Stimulated activated naive CD4-positive, alpha-beta T cell treated with Interleukin-2 at 50 U/mL for 16 hours (primary cell): ENCODE measurements at regions not wholly inside any gene's neighbourhood (a gene's known extent, or its start where the extent isn't known, plus 50 kb on each side); places are given as distances from the start of the nearest gene placed in this dataset.
"Not testable (repeated sequence)": the region's sequence is repeated elsewhere in the genome, so short reads cannot be mapped to it uniquely, and the experiment has no call there.

ENCODE experiments used
- DNase-seq: peaks from one replicate; lab custom pipeline; 2025; lab: John Stamatoyannopoulos, UW

DNA sequence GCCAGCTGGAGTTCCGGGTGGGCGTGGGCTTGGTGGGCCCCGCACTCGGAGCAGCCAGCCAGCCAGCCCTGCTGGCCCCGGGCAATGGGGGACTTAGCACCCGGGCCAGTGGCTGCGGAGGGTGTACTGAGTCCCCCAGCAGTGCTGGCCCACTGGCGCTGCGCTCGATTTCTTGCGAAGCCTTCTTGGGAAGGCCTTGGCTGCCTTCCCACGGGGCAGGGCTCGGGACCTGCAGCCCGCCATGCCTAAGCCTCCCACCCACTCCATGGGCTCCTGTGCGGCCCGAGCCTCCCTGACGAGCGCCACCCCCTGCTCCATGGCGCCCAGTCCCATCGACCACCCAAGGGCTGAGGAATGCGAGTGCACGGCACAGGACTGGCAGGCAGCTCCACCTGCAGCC lies 321.6 kb downstream of the SH2D4B start:
- DNase-seq = not testable (repeated sequence)

DNA sequence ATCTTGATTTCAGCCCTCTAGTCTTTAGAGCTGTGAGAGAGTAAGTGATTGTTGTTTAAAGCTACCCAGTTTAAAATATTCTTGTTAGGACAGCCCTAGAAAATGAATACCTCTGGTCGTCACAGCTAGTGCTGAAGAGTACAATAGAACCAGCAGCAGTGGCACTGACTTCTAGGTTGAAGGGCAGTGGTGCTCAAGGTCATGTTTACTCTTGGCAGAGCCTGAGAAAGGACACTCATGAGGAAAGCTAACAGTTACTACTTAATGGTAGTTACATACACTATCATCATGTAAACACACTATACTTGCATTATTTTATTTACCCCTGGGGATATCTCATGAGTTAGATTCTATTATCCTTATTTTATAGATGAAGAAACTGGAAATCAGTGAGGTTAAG lies 323.0 kb downstream of the SH2D4B start:
- DNase-seq = no peak

DNA sequence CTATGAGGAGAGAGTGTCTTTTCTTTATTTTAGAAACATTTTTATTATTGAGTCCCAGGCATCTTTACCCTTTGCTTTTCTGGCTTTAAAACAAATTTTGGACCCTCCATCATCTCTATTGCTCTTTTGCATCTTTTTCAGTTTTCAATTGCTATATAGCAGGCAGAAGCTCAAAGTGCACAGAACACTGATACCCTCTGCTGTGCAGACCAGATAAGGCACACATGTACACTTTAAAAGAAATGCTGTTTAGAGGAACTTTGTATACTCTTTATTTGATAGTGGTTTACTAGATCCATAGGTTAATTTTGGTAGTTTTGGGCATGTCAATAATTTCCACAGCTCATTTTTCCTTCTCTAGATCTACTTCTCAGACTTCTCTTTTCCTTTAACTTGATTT lies 324.2 kb downstream of the SH2D4B start:
- DNase-seq = no peak

DNA sequence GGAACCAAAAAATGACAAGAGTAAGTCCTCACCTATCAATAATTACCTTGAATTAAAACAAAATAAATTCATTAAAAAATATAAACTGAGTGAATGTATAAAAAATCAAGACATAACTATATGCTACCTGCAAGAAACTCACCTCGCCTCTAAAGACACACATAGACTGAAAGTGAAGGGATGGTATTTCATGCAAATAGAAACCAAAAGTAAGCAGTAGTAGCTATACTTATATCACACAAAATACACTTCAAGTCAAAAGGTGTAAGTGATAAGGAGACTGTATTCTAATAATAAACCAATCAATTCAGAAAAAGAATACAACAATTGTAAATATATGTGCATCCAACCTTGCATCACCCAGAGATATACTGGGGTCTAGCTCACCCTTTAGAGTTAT lies 332.6 kb downstream of the SH2D4B start:
- DNase-seq = no peak

DNA sequence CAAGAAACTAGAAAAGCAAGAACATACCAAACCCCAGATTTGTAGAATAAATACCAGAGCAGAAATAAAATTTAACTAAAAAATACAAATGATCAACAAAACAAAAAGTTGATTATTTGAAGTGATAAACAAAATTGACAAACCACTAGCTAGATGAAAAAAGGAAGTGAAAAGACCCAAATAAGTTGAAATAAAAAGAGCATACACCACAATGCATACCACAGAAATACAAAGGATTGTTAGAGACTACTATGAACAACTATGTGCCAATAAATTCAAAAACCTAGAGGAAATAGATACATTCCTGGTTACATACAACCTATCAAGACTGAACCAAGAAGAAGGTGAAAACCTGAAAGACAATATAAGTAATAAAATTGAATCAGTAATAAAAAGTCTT lies 333.4 kb downstream of the SH2D4B start:
- DNase-seq = no peak

DNA sequence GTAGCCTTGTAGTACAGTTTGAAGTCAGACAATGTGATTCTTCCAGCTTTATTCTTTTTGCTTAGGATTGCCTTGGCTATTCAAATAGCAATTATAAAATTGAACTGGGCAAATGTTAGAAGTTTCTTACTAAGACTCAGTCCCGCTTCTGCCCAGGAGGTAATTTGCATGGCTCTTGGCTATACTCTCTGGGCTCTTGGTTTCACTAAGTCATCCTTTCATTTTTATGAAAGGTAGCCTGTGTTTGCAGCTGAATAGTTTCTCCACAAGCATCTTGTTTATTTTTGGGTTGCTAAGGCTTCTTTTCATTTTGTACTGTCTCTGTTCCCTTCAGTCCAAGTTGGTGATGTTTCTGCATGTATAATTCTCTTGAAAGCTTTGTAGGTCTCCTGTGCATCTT lies 340.6 kb downstream of the SH2D4B start:
- no peak for DNase-seq

DNA sequence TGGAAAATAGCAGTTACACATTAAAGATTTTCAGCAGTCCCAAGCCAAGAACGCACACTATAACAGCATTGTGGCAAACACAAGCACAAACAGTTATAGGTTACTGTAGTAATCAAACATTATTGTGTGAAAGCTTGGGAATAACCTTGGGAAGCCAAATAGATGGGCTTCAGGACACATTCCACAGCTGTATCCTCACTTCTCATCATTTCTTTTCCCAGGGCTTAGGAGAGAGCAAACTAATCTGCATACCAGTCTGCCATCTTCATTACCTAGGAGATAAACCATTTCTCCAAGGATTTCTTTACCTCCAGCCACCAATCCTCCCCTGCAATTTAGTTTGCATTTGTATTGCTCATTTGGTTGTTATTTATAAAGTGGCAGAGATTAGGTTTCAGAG lies 352.4 kb downstream of the SH2D4B start:
- no peak for DNase-seq

DNA sequence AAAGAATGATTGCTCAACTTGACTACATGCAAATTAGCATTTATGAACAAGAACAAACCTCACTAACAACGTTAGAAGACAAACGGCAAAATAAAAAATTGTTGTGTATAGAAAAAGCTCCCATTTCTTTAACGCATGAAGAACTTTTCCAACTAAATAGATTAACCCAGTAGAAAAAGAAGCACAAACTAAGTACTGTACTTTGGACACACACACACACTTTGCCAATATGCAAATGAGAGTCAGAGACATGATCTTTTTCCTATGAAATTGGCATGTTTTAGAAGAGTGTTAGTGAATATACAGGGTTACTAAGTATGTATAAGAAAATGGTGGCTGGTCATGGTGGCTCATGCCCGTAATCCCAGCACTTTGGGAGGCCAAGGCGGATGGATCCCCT lies 355.6 kb downstream of the SH2D4B start:
- no peak for DNase-seq

DNA sequence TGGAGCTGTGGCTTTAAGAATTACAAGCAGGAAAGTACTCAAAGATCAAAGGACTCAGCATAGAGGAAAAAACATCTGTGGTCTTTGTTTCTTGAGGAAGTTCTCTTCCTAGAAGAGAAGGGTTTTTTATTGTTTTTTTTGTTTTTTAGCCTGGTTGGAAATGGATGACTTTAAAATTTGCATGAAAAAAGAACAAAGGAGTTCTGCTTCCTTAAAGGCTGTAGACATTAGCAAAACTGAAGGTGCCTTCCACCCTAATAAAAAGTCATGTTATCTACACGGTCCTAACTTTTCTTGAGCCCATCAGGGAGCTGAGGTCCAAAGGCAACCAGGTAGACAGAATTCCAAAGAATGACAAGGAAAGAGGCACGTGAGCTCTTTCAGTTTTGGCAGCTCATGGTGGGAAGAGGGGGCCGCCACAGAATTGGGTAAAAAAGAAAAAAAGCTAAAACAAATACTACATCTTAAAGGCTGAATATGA lies 356.6 kb downstream of the SH2D4B start:
- no peak for DNase-seq

DNA sequence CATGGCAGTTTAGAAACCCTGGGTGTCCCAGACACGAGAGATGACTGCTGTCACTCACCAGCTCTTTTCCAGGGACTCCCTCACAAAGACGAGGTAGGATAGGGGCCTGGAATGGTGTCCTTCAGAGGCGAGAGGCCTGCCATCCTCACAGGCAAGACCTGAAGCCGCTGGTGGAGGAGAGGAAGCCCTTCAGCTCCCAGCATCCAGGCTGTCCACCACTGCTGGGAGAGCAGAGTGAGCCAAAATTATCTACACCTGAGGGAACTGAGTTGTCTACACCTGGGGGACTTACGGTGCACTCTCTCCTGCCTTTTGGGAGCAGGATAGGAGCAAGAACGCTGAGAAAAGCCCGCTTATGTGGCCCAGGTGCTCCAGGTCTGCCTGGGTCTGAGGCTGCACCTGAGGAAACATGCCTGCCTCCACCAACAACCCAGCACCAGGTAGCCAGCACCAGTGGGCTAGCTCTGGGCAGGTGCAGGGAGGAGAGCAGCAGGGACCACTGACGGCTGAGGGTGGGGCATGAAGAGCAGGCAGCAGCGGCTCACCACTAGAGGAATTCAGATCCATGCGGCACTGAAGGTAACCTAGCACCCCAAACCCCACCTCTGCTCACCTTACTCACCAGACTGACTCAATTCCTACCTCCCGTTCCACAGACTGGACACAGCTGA lies 357.2 kb downstream of the SH2D4B start:
- DNase-seq = no peak

DNA sequence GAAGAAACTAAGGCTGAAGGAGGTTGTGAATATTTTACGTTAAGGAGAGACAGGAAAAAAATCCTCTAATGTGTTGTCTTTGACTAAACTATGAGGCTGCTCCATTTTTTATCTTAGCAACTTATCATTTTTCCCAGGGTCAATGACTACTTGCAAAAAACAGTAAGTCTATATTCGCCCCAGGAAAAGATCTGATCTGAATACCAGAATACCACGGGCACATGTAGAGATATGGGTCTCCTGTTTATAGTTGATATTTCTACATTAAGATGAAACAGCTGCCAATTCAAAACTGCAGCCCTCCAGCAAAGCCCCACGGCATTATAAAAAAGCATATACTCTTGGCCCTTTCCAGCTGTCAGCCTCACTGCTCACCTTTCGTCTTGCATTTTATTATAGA lies 358.4 kb downstream of the SH2D4B start:
- no peak for DNase-seq

DNA sequence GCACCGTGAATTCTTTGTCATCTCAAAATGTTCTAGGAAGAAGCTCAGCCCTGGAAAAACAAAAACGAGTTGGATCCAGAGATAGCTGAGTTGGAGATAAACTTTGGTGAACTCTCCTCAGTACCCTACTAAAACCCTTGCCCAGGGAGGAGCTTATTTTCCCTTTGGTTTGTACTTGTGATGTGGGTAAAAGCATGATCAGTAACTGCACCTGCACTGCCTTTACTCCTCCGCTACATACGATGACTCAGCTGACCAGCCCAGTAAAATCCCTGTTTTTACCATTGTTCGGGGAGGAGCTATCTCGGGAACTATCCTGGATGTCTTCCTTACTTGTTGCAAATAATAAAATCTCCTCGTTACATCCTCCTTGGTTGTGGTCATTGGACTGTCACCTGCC lies 359.3 kb downstream of the SH2D4B start:
- no peak for DNase-seq

DNA sequence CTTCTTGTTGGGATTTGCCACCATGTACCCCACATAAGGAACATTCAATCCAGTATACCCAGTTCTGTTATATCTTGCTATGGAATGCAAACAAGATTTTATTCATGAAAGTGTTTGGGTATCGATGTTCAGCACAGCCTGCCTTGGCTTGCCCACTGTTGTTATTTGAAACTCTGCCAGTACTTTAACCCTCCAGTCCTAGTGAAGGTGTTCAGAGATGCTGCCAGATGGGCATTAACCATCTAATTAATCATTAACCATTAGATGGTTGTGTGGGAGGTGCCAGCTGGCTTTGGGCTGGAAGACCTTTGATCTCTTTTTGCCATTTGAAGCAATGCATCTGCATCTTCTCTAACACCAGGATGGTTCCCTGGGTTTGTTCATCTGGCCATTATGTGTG lies 363.0 kb downstream of the SH2D4B start:
- DNase-seq = no peak

DNA sequence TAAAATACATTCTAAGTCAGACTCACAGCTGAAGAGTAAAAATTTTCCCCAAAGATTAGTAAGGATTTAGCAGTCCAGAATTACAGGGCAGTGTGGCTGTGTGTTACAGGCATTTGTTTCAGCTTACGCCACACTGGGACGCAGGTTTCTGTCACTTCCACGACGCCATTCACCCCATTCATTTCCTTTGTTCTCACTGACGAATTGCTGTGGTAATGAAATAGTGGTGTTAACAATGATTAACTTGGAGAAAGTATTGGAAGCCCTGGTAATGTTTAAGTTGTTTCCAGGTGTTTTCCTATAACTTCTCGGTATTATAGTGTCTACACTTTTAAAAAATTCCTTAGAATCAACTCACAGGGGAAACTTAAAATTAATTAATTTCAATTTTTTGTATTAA lies 370.9 kb downstream of the SH2D4B start:
- no peak for DNase-seq

DNA sequence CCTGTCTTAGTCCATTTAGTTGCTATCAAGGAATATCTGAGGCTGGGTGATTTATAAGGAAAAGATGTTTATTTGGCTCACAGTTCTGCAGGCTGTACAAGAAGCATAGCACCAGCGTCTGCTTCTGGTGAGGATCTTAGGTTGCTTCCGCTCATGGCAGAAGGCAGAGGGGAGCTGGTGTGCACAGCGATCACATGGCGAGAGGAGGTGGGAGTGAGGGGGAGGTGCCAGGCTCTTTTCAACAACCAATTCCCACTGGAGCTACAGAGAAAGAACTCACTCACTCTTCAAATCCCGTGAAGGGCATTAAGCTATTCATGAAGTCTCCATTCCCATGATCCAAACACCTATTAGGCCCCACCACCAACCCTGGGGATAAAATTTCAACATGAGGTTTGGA lies 371.6 kb downstream of the SH2D4B start:
- no peak for DNase-seq

DNA sequence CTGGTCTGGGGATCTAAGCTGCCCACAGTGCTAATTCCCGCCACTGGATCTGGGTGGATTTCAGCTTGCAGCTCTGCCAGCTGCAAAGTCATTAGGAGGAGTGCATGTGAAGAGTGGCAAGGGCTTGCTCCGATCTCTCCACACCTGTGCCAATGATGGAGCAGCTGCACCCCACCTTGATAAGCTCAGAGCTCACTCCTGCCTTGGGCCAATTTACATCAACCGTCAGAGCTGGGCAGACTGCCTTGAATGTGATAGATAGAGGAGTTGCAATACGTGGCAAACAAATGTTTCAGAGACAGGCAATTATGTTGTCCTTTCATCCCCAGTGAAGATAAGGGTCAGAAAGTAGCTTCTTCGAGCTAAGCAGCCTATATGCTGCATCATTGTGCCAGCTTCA lies 379.9 kb downstream of the SH2D4B start:
- DNase-seq = no peak

DNA sequence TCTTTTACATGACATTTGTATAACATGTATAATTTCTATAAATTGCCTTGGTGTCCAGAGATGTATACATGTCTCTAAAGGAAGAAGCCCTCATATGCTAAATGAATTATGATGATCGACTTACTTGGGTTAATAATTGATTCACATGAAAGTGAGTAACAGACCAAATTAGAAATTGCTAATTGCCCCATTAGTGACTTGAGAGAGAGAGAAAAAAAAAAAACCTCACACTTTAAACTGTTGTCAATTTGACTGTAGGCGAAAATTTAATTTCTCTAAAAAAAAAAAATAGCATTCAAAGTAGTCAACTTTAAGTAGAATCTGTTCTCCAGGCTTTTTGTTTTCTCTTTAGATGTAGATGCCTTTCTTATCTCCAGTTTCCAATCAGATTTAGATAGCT lies 383.3 kb downstream of the SH2D4B start:
- no peak for DNase-seq

DNA sequence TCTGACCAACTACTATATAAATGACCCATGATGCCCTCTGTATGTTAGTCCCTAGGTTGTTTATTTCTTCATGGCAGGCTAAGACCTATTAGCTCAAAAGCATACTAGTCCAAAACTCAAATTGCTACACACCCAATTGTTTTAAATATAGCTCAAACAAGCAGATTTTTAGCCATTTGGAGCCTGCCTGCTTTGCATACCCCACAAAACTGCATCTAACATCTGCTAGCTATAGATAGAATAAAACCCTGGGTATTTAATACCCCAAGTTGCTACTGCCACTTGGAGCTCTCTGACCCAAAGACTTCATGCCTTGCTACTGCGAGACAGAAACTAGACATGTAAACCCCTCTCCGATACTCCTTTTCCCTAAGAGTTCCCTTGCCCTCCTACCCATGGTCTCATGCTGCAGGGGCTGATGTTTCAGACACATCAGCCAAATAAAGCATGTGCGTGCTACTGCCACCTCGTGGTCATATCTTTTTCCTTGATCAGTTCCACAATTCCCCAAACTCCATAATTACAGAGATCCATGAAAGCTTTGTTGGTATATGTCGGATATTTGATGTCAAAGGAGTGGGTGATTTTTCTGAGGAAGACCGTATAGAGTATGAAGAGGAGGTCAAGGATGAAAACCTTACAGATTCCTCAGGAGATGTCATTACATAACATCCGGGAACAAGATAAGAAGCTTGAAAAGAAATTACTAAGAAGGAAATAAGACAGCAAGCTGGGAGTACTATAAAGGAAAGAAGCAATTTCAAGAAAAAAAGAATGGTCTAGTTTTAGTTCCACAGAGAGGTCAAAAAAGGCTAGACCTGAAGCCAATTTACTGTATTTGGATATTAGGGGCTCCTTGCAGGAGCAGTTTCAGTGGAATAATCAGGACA lies 386.6 kb downstream of the SH2D4B start:
- no peak for DNase-seq

DNA sequence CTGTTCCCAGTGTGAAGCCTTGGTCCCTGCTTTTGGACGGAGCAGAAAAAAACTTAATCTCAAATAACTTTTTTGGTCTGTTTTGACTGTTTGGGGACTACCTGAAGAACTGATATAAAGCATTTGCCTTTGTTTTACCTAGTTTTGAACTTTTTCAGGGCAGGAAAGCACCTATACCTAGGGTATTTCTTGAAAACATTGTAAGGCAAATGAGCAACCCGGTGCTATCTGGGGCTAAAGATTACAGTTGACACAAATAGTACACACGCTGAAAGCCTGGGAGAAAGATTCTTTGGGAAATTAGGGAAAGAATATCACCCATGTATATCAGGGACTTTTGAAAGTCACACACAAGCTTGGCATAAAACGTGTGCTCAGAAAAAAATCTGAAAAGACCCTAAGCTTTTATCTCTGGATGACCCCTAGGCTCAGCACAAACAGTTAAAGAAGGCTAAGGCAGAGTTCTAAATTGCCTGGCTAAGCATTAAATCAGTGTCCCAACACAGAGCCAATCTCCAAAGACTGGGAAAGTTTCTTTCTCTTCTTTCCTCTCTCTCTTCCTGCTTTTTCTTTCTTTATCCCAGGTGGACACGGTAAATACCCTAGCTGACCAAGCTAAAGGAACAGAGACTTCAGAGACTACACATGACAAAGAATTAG lies 389.8 kb downstream of the SH2D4B start:
- DNase-seq = no peak

DNA sequence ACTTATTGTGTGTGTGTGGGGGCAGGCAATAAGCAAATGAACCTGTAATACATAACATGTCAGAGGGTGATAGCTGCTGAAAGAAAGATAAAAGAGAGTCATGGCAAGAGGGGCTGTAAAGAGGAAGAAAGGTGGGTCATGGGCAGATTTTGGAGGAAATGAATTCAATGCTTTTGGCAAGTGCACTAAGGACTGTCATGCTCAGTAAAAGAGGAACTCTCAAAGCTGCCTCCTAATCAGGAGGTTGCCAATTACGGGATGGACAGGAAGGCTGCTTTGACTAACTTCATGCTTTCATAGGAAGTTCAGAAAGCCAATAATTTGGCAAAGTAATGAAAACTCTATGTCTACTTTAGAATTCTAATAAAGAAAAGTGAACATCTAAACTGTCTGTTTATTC lies 401.2 kb downstream of the SH2D4B start:
- DNase-seq = no peak

DNA sequence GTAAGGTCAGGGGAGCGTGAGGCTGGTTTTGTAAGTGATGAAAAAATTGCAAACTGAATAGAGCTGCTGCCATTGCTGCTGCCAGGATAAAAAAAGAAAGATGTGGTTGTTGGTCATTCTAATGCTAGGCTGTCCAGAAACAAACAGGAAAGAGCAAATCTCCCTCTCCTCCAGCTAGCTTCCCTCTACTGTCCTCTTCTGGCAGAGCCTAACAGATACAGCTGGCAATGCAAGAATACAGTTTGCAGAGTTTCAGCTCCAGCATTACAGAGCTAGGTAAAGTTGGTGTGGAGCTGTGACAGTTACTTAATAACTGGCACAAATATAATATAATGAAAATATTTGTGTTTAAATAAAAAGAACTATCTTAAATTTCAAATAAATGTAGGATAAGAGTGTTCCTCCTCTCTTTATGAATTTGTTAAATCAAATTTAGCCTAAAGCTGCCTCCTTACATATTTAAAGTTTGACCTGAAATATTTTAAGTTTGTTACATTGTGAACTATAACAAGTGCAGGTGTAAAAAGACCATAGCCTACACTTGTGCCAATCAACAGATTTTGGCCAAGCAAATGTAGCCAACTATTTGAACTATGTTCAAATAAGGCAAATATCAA lies 407.7 kb downstream of the SH2D4B start:
- no peak for DNase-seq

DNA sequence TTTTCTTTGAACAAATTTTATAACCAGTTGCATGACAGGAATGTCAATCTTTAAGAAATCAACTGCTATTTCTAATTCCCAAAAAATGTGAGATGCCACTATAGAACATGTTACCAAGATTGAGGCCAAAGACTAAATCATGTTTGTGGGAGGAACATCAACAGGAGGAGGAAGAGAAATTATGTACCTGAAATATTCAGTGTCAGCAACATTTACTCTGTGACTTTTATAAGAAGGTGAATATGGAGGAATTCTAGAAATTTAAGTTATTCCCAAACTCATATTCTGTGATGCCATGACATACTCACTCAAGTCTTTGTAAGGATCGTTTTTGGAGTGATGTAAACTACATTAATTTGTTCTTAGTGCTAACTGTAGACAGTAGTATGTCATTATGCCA lies 408.4 kb downstream of the SH2D4B start:
- no peak for DNase-seq
